ENCODE measurements at regions not wholly inside any gene's neighbourhood (a gene's known extent, or its start where the extent isn't known, plus 50 kb on each side); places are given as distances from the start of the nearest gene placed in this dataset.

GRCh38 chr4:31598639-31599038, 878.5 kb downstream of the PCDH7 start:
- intact Hi-C loops (cut with DNase I) = no loop called here
- DNase-seq = no peak

GRCh38 chr4:31601793-31602192, 881.6 kb downstream of the PCDH7 start:
- intact Hi-C loops (cut with DNase I) = no loop called here
- no peak for DNase-seq

GRCh38 chr4:31613946-31614623, 893.9 kb downstream of the PCDH7 start:
- DNase-seq = no peak
- intact Hi-C loops (cut with DNase I) = no loop called here

GRCh38 chr4:31617667-31618066, 897.5 kb downstream of the PCDH7 start:
- no peak for DNase-seq
- intact Hi-C loops (cut with DNase I) = no loop called here

- intact Hi-C loops (cut with DNase I) = no loop called here
- no peak for DNase-seq
Measured at GRCh38 chr4:31620476-31620875, 900.3 kb downstream of the PCDH7 start.

GRCh38 chr4:31645236-31645635, 925.1 kb downstream of the PCDH7 start:
- DNase-seq = no peak
- intact Hi-C loops (cut with DNase I) = no loop called here

GRCh38 chr4:31647786-31648185, 927.6 kb downstream of the PCDH7 start:
- intact Hi-C loops (cut with DNase I) = no loop called here
- DNase-seq = no peak

- intact Hi-C loops (cut with DNase I) = no loop called here
- no peak for DNase-seq
Measured at GRCh38 chr4:31649878-31650277, 929.7 kb downstream of the PCDH7 start.

- no peak for DNase-seq
- intact Hi-C loops (cut with DNase I) = no loop called here
Measured at GRCh38 chr4:31651541-31651940, 931.4 kb downstream of the PCDH7 start.

GRCh38 chr4:31655328-31655727, 935.2 kb downstream of the PCDH7 start:
- no peak for DNase-seq
- intact Hi-C loops (cut with DNase I) = no loop called here

- intact Hi-C loops (cut with DNase I) = no loop called here
- DNase-seq = no peak
Measured at GRCh38 chr4:31657859-31658570, 937.8 kb downstream of the PCDH7 start.

- intact Hi-C loops (cut with DNase I) = no loop called here
- no peak for DNase-seq
Measured at GRCh38 chr4:31660916-31661315, 940.7 kb downstream of the PCDH7 start.

GRCh38 chr4:31662951-31663350, 942.8 kb downstream of the PCDH7 start:
- intact Hi-C loops (cut with DNase I) = no loop called here
- DNase-seq = no peak

GRCh38 chr4:31667686-31668085, 947.5 kb downstream of the PCDH7 start:
- DNase-seq = no peak
- intact Hi-C loops (cut with DNase I) = no loop called here

GRCh38 chr4:31674313-31674947, 954.3 kb downstream of the PCDH7 start:
- DNase-seq = peak in 4 of 42 donors; percentile 1 to 19 (median 3)
- intact Hi-C loops (cut with DNase I) = no loop called here

GRCh38 chr4:31678356-31678755, 958.2 kb downstream of the PCDH7 start:
- intact Hi-C loops (cut with DNase I) = no loop called here

GRCh38 chr4:31682796-31683195, 962.6 kb downstream of the PCDH7 start:
- intact Hi-C loops (cut with DNase I) = no loop called here
- no peak for DNase-seq

More at GRCh38 chr4:31678356-31678755, 958.2 kb downstream of the PCDH7 start:
- DNase-seq = no peak

- intact Hi-C loops (cut with DNase I) = no loop called here
Measured at GRCh38 chr4:31687717-31688342, 967.7 kb downstream of the PCDH7 start.

GRCh38 chr4:31692399-31692940, 972.3 kb downstream of the PCDH7 start:
- intact Hi-C loops (cut with DNase I) = no loop called here
- DNase-seq = no peak

More at GRCh38 chr4:31687717-31688342, 967.7 kb downstream of the PCDH7 start:
- no peak for DNase-seq

- DNase-seq = no peak
- intact Hi-C loops (cut with DNase I) = no loop called here
Measured at GRCh38 chr4:31701256-31701655, 981.1 kb downstream of the PCDH7 start.
